Caco-2 (cell line): ENCODE measurements at regions not wholly inside any gene's neighbourhood (a gene's known extent, or its start where the extent isn't known, plus 50 kb on each side); places are given as distances from the start of the nearest gene placed in this dataset.

Experiments
- BruUV-seq: library from RNA; stranded (reverse); fragments of 400-500 nt; replicated peaks from 2 replicates; lab custom pipeline; 2021; lab: Mats Ljungman, UMichigan
- CTCF ChIA-PET: fragments of 300-600 bp; sonication (Branson Sonifier 250); formaldehyde crosslinking; loops from one replicate; lab custom pipeline; 2022; ENCODE audit warnings: antibody characterized with exemption; lab: Charles Lee
- POLR2A ChIA-PET: fragments of 300-600 bp; sonication (Branson Sonifier 250); formaldehyde crosslinking; loops from one replicate; lab custom pipeline; 2022; ENCODE audit warnings: antibody characterized with exemption; lab: Charles Lee
- DNase-seq, 2 experiments: peaks; one replicate each; pipeline versions ENCODE4 v3.0.0 to v3.0.0-alpha.2; 2020 to 2022
- H3K27me3 ChIP-seq: replicated peaks from 2 replicates; pipeline ENCODE4 v1.6.0; 2011; ENCODE audit warnings: low read length; ENCODE audit not compliant: control insufficient read depth, insufficient read depth
- H3K36me3 ChIP-seq: 2 replicates; pipeline ENCODE4 v1.5.1; 2011; ENCODE audit warnings: low read length; ENCODE audit not compliant: control insufficient read depth, insufficient read depth
- H3K4me1 ChIP-seq: fragments of 250-450 bp; sonication (Bioruptor Pico); 2 replicates; pipeline ENCODE4 v1.5.1; 2020; ENCODE audit warnings: mild to moderate bottlenecking
- H3K4me3 ChIP-seq: 2 replicates; pipeline ENCODE4 v1.5.1; 2011; ENCODE audit warnings: low read depth, mild to moderate bottlenecking, control low read depth, low read length
- H3K9me3 ChIP-seq: fragments of 250-450 bp; sonication (Bioruptor Pico); 2 replicates; pipeline ENCODE4 v1.5.1; 2020; ENCODE audit warnings: mild to moderate bottlenecking, moderate library complexity
- H3K27ac Mint-ChIP-seq: one replicate; pipeline ENCODE4 v1.8.0; 2022; ENCODE audit warnings: mixed read lengths; ENCODE audit not compliant: unreplicated experiment
- H3K27me3 Mint-ChIP-seq: one replicate; pipeline ENCODE4 v1.8.0; 2022; ENCODE audit warnings: mixed read lengths; ENCODE audit not compliant: insufficient read depth, unreplicated experiment
- H3K36me3 Mint-ChIP-seq: one replicate; pipeline ENCODE4 v1.8.0; 2022; ENCODE audit warnings: mild to moderate bottlenecking, mixed read lengths; ENCODE audit not compliant: insufficient read depth, unreplicated experiment
- H3K4me1 Mint-ChIP-seq: one replicate; pipeline ENCODE4 v1.8.0; 2022; ENCODE audit warnings: low read depth, mixed read lengths; ENCODE audit not compliant: unreplicated experiment
- H3K4me3 Mint-ChIP-seq: one replicate; pipeline ENCODE4 v1.8.0; 2022; ENCODE audit warnings: mild to moderate bottlenecking, moderate library complexity, mixed read lengths; ENCODE audit not compliant: unreplicated experiment
- H3K9me3 Mint-ChIP-seq: one replicate; pipeline ENCODE4 v1.8.0; 2022; ENCODE audit warnings: mixed read lengths; ENCODE audit not compliant: unreplicated experiment
- CTCF ChIP-seq, 2 experiments: fragments of 200-600 bp in 1 of 2; IDR thresholded peaks; 1 replicate in 1 of 2; 2 replicates in 1 of 2; pipeline versions ENCODE4 v1.5.1 to v1.8.0; 2011 to 2022; ENCODE audit warnings: antibody characterized with exemption in 1 of 2, control low read depth in 1 of 2, inconsistent platforms in 1 of 2, low read depth in 1 of 2, low read length in 1 of 2, mild to moderate bottlenecking in 1 of 2, moderate library complexity in 1 of 2; ENCODE audit not compliant: insufficient read depth in 1 of 2, severe bottlenecking in 1 of 2, unreplicated experiment in 1 of 2
- intact Hi-C: fragments of 100-400 bp; cut with micrococcal nuclease; formaldehyde crosslinking; loops from one replicate; pipeline ENCODE4 v1.10.0; 2022; ENCODE audit not compliant: unreplicated experiment

DNA sequence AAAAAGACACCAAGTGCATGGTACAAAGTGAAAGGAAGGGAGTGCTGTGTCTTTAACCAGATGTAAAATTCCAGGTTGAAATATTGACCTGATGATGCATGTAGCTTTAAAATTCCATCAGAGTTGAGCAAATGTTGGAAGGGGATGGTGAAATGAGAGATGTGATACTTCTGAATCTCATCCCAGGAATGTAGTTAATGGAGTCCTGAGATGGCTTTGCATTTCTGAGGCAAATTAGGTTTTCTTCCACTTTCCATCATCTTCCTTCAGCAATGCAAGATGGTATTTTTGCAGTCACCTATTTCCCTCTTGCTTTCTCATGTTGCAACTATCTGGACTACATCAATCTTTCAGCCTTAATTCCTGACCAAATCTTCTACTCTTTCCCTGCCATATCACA is 194.1 kb upstream of the MIR17HG start:
- H3K36me3 ChIP-seq = no peaks in the 10 kb centered on the region; the same call in 1 of the 2 replicates
- no peak for DNase-seq
- BruUV-seq = no TSS peak
- Mint-ChIP-seq H3K27me3 (no peaks in the 10 kb centered on the region), H3K4me3 (peak overlapping the region; percentile 28), H3K9me3 (peaks cover 13% of the 10 kb centered on the region), H3K4me1 (peaks cover 42% of the 10 kb centered on the region), H3K36me3 (peaks cover 15% of the 10 kb centered on the region), H3K27ac (peak overlapping the region; percentile 58)
- intact Hi-C loops = no loop called here
- no peaks in the 10 kb centered on the region for H3K9me3 ChIP-seq
- peaks cover 71% of the 10 kb centered on the region for H3K4me1 ChIP-seq
- ChIA-PET POLR2A (interaction anchor here (2.3 kb wide), 1 partner anchor 11 kb away, joined by 7 read pairs; no protein-coding TSS in a partner anchor), CTCF (interaction anchor here (1.0 kb wide), 1 partner anchor 32 kb away, joined by 3 read pairs; no protein-coding TSS in a partner anchor)
- H3K27me3 ChIP-seq = no peaks in the 10 kb centered on the region
- no peak overlapping the region for H3K4me3 ChIP-seq
- no peak for TF ChIP-seq CTCF (IDR thresholded peaks at IDR 0.05; ENCODE audit: insufficient read depth in 1 of 2, low read depth in 1 of 2, low read length in 1 of 2, severe bottlenecking in 1 of 2, unreplicated experiment in 1 of 2)

- CTCF ChIA-PET = interaction anchor here (0.9 to 2.3 kb wide), 6 partner anchors 18 to 77 kb away, joined by 3 to 14 read pairs (median 4); no protein-coding TSS in a partner anchor
- Mint-ChIP-seq H3K4me1 (peaks cover 49% of the 10 kb centered on the region), H3K36me3 (peaks cover 15% of the 10 kb centered on the region), H3K27ac (peak overlapping the region; percentile 96), H3K27me3 (no peaks in the 10 kb centered on the region), H3K9me3 (peaks cover 6% of the 10 kb centered on the region), H3K4me3 (peak overlapping the region; percentile 72)
- peak; percentile 36 to 50 for DNase-seq
- H3K36me3 ChIP-seq = no peaks in the 10 kb centered on the region; the same call in 1 of the 2 replicates
- H3K27me3 ChIP-seq = no peaks in the 10 kb centered on the region
- intact Hi-C loops = loop anchor here (1.0 to 2.0 kb wide), 4 partner anchors 28 to 315 kb away; partner anchors contain the start of gene MIR17HG
- BruUV-seq = TSS peak; percentile 94
- no peaks in the 10 kb centered on the region for H3K9me3 ChIP-seq
- peak overlapping the region; percentile 20 for H3K4me3 ChIP-seq
- POLR2A ChIA-PET = interaction anchor here (0.9 to 1.2 kb wide), 3 partner anchors 27 to 77 kb away, joined by 3 to 11 read pairs (median 3); no protein-coding TSS in a partner anchor
- H3K4me1 ChIP-seq = peaks cover 71% of the 10 kb centered on the region
- no peak for TF ChIP-seq CTCF (IDR thresholded peaks at IDR 0.05; ENCODE audit: insufficient read depth in 1 of 2, low read depth in 1 of 2, low read length in 1 of 2, severe bottlenecking in 1 of 2, unreplicated experiment in 1 of 2)
Measured at GRCh38 chr13:91154558-91155353, 192.7 kb upstream of the MIR17HG start.

DNA sequence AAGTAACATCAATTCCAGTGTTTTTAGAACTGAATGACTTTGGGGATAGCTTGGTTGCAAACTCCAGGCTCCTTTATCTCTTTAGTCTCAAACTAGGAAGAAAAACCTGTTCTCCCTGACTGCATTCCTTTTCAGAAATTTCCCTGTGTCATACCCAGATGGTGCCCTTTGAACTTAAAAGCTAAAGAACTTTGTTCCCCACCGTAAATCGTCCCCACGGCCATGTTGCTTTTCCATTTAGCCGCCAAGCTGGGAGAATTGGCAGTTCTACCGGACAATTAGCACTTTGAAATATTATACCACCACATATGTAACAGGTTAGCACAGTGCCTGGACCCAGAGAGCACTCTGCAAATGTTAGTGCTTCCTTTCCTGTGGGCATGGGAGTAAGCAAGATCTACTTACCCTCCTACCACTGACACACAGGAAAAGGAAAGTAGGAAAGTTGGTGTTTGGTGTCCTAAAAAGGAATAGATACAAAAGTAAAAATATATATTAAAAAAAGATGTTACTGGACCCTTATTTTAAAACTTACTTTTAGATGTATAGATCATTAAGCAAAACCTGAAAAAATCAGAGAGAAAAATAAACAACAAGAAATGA is 191.9 kb upstream of the MIR17HG start:
- intact Hi-C loops = loop anchor here (1.0 to 2.0 kb wide), 4 partner anchors 27 to 316 kb away; partner anchors contain the start of gene MIR17HG
- peaks cover 15% of the 10 kb centered on the region for H3K36me3 Mint-ChIP-seq
- Histone ChIP-seq H3K27me3 (no peaks in the 10 kb centered on the region), H3K4me3 (peak overlapping the region; percentile 6; the same call in 1 of the 2 replicates), H3K9me3 (no peaks in the 10 kb centered on the region), H3K36me3 (no peaks in the 10 kb centered on the region; the same call in 1 of the 2 replicates), H3K4me1 (peaks cover 67% of the 10 kb centered on the region)
- DNase-seq = peak; percentile 86
- H3K4me3 Mint-ChIP-seq = peak overlapping the region; percentile 72
- ChIA-PET CTCF (interaction anchor here (1.0 to 2.3 kb wide), 5 partner anchors 21 to 78 kb away, joined by 3 to 14 read pairs (median 4); no protein-coding TSS in a partner anchor), POLR2A (interaction anchor here (1.1 to 1.2 kb wide), 2 partner anchors 26 to 78 kb away, joined by 3 to 11 read pairs; no protein-coding TSS in a partner anchor)
- no peak for TF ChIP-seq CTCF (IDR thresholded peaks at IDR 0.05; ENCODE audit: insufficient read depth in 1 of 2, low read depth in 1 of 2, low read length in 1 of 2, severe bottlenecking in 1 of 2, unreplicated experiment in 1 of 2)
- H3K4me1 Mint-ChIP-seq = peaks cover 44% of the 10 kb centered on the region
- TSS peak; percentile 89 for BruUV-seq
- H3K27ac Mint-ChIP-seq = peak overlapping the region; percentile 96
- no peaks in the 10 kb centered on the region for H3K9me3 Mint-ChIP-seq
- H3K27me3 Mint-ChIP-seq = no peaks in the 10 kb centered on the region
